ENCODE measurements at regions not wholly inside any gene's neighbourhood (a gene's known extent, or its start where the extent isn't known, plus 50 kb on each side); places are given as distances from the start of the nearest gene placed in this dataset.

DNA sequence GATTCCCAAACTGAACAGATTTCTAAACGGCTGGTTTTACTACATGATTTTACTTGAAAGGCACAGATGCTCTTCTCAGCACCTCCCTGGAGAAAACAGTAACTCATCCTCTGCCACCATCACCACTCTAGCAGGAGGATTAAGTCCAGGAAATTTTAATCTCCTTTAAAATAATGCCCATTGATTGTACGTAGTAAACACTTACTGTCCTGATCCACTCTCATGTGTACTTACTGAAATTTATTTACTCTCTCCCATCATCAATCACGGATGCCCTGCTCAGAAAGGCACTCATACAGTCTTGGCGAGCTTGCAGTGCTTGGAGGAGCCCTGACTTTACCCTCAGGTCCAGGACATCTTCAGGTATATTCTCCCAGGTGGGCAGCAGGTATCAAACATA is 239.8 kb upstream of the EGLN3 start:
- Mint-ChIP-seq H3K4me1 (no peaks in the 10 kb centered on the region), H3K4me3 (no peak overlapping the region), H3K36me3 (ENCODE audit: low read depth) (no peaks in the 10 kb centered on the region), H3K27ac (no peak overlapping the region), H3K9me3 (no peaks in the 10 kb centered on the region), H3K27me3 (no peaks in the 10 kb centered on the region)
- no peak for ATAC-seq (replicated peaks)

DNA sequence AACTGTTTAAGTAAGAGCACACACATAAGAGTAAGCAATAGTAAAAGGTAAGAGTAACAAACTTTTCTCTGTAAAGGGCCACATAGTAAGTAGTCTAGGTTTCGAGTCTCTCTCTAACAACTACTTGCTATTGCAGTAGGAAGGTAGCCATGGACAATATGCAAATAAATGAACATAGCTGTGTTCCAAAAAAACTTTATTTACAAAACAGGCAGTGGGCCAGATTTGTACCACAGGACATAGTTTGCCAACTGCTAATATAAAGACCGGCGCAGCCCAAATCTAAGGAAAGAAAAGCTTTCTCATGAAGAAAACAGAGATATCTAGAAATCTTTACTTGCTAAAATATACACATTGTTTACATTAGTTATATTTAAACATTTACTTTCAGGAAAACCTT is 239.0 kb upstream of the EGLN3 start:
- no peak overlapping the region for H3K27ac Mint-ChIP-seq
- no peaks in the 10 kb centered on the region for H3K27me3 Mint-ChIP-seq
- no peaks in the 10 kb centered on the region for H3K4me1 Mint-ChIP-seq
- no peaks in the 10 kb centered on the region for H3K9me3 Mint-ChIP-seq
- no peak overlapping the region for H3K4me3 Mint-ChIP-seq
- no peak for ATAC-seq (replicated peaks)
- H3K36me3 Mint-ChIP-seq (ENCODE audit: low read depth) = no peaks in the 10 kb centered on the region

DNA sequence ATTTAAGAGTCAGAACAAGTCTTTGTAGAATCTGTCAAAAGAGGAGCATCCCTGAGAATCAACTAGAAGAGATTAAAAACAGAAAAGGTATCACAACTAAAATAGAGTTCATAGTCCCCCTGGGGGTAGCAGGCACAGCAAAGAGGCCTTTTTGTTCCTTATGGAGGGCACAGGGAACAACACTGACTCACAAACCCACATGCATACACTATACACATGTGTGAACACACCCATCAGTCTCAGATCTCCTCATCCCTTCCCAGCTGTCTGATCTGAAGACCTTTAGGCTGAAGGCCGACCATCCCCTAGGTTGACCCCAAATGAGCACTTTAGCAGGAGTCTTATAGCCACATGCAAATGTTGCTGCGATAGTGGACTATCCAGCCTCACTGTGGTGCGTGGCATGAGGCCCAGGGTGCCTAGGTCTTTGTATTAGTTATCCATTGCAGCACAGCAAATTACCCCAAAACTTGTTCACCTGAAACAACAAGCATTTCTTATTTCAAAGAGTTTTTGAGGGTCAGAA is 236.7 kb upstream of the EGLN3 start:
- Mint-ChIP-seq H3K27me3 (no peaks in the 10 kb centered on the region), H3K36me3 (ENCODE audit: low read depth) (no peaks in the 10 kb centered on the region), H3K4me3 (no peak overlapping the region), H3K27ac (no peak overlapping the region), H3K4me1 (no peaks in the 10 kb centered on the region), H3K9me3 (no peaks in the 10 kb centered on the region)
- no peak for ATAC-seq (replicated peaks)

DNA sequence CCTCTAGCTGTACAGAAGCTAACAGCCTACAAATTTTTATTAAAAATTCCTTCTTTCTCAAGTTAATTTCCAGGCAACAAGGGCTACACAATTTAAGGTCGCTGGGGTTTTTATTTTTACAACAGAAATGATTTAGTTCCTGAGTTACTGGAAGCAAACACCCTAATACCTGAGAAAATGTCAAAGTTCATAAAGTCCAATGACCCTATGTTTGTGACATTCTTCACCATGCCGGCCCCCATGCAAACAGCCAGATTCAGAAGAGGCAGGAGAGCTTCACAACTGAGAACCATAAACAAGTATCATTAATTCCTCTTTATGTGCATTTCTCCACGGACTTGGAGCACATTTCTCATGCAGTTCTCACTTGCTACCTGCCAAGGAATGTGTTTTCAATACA is 236.2 kb upstream of the EGLN3 start:
- H3K36me3 Mint-ChIP-seq (ENCODE audit: low read depth) = no peaks in the 10 kb centered on the region
- H3K9me3 Mint-ChIP-seq = no peaks in the 10 kb centered on the region
- H3K27ac Mint-ChIP-seq = no peak overlapping the region
- H3K4me1 Mint-ChIP-seq = no peaks in the 10 kb centered on the region
- no peaks in the 10 kb centered on the region for H3K27me3 Mint-ChIP-seq
- ATAC-seq (replicated peaks) = no peak
- no peak overlapping the region for H3K4me3 Mint-ChIP-seq

DNA sequence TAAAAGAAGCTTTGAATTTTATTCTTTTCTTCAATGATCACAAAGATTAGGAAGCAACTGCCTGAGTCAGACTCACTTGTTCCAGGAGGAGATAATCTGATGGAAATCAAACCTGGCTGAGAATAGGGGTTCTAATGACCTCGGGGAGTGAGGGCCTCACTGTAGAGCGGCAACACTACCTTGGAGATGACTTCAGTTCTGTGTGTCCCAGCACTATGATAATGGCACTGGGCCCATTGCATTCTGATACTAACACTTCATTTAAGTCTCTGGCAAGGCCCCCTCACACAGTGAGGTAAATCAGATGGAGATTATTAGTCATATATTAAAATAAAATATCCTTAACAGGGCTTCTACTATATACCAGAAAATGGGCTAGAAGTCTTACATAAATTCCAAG is 233.3 kb upstream of the EGLN3 start:
- H3K27me3 Mint-ChIP-seq = no peaks in the 10 kb centered on the region
- no peaks in the 10 kb centered on the region for H3K36me3 Mint-ChIP-seq (ENCODE audit: low read depth)
- no peaks in the 10 kb centered on the region for H3K9me3 Mint-ChIP-seq
- no peak overlapping the region for H3K4me3 Mint-ChIP-seq
- ATAC-seq (replicated peaks) = no peak
- H3K4me1 Mint-ChIP-seq = no peaks in the 10 kb centered on the region
- H3K27ac Mint-ChIP-seq = no peak overlapping the region

DNA sequence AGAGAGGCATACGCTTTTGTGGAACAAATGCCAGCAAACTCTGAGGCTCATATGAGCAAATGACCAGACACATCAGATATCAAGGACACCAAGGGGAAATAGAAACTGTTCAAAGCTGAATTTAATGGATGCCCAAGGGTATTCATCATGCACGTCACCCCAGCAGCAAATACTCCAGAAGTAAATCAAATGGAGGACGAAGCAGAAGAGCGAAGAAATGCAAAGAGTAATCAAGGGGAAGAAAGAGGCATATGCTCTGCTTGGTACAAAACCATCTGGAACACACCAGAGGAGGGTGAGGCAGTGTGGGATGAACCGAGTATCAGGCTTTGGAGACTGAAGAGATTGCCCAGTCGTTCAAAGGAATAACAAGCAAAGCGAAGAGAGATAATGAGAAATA is 232.6 kb upstream of the EGLN3 start:
- H3K4me3 Mint-ChIP-seq = no peak overlapping the region
- no peak for ATAC-seq (replicated peaks)
- H3K9me3 Mint-ChIP-seq = no peaks in the 10 kb centered on the region
- no peak overlapping the region for H3K27ac Mint-ChIP-seq
- no peaks in the 10 kb centered on the region for H3K36me3 Mint-ChIP-seq (ENCODE audit: low read depth)
- H3K4me1 Mint-ChIP-seq = no peaks in the 10 kb centered on the region
- H3K27me3 Mint-ChIP-seq = no peaks in the 10 kb centered on the region

DNA sequence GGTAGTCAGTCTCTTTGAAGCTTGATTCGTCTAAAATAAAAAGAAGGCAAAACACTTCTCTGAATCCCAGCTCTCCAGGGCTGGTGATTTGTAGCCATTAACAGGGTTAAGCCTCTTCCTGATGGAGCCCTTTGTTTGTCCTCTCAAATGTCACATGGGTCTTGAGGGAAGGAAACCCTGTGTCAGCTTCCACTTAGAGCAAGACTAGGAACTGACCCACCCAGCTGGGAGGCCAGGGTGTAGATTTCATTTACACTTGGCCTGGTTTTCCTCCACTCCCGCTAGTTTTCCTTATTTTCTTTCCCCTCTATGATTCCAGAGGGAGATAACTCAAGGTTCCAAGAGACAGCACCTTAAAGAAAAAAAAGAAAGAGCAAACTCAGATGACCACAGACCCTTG is 230.5 kb upstream of the EGLN3 start:
- Mint-ChIP-seq H3K27me3 (no peaks in the 10 kb centered on the region), H3K9me3 (no peaks in the 10 kb centered on the region), H3K36me3 (ENCODE audit: low read depth) (no peaks in the 10 kb centered on the region), H3K27ac (no peak overlapping the region), H3K4me1 (no peaks in the 10 kb centered on the region), H3K4me3 (no peak overlapping the region)
- ATAC-seq (replicated peaks) = no peak

DNA sequence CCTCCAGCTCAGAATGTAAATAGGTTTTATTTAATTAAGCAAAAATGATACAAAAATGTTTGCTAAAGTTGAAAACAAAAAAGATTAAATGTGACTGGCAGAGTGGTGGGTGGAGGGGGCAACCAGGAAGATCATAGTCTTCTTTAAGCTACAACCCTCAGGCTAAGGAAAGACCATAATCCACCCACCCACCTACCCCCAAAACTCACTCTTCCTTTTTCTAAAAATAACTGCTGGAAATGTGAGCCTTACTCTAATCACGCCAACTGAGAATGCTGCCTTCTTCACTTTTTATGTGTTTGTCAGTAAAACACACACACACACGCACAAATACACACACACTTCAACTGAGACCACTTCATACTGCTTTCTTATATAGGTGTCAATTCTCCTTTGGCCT is 230.0 kb upstream of the EGLN3 start:
- H3K27ac Mint-ChIP-seq = no peak overlapping the region
- no peaks in the 10 kb centered on the region for H3K36me3 Mint-ChIP-seq (ENCODE audit: low read depth)
- no peaks in the 10 kb centered on the region for H3K27me3 Mint-ChIP-seq
- no peaks in the 10 kb centered on the region for H3K4me1 Mint-ChIP-seq
- no peak overlapping the region for H3K4me3 Mint-ChIP-seq
- no peak for ATAC-seq (replicated peaks)
- no peaks in the 10 kb centered on the region for H3K9me3 Mint-ChIP-seq

DNA sequence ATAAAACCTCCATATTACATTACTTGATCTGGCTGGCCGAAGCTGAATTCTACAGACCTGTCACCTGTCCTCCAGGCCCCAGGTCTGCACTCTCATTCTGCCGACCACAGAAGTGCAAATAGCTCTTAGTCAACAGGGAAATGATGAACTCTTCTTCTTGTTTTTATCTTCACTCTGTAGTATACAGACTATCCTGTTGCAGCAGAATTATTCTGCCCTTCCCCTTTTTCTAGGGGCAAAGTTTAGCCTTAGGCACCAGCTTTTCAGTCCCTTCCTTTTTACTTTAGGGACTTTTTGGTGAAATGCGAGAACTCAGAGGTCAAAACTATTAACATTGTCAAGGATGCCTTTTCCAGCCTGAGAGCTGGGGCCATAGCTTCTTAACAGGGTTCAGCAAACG is 229.6 kb upstream of the EGLN3 start:
- Mint-ChIP-seq H3K27ac (no peak overlapping the region), H3K27me3 (no peaks in the 10 kb centered on the region), H3K4me1 (no peaks in the 10 kb centered on the region), H3K36me3 (ENCODE audit: low read depth) (no peaks in the 10 kb centered on the region), H3K9me3 (no peaks in the 10 kb centered on the region), H3K4me3 (no peak overlapping the region)
- peak; percentile 68 for ATAC-seq (replicated peaks)

DNA sequence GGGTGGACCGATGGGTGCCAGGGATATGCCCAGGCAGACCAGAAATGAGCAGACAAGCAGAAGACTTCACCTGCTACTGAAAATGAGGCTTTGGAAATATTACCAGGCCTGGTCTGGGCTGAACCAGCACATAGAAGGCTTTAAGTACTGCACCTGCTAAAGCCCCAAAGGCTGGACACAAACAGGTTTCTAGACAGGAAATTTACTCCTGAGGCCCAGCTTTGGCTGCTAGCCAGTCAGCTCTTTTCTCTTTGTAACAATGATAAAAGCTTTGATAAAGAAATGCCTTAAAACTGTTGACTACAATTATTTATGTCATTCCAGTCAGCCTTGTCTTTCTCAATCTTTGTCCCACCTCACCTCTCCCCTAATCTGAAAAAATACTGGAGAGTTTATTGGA is 228.9 kb upstream of the EGLN3 start:
- no peaks in the 10 kb centered on the region for H3K36me3 Mint-ChIP-seq (ENCODE audit: low read depth)
- H3K27me3 Mint-ChIP-seq = no peaks in the 10 kb centered on the region
- no peak overlapping the region for H3K4me3 Mint-ChIP-seq
- no peak for ATAC-seq (replicated peaks)
- H3K4me1 Mint-ChIP-seq = no peaks in the 10 kb centered on the region
- H3K27ac Mint-ChIP-seq = no peak overlapping the region
- H3K9me3 Mint-ChIP-seq = no peaks in the 10 kb centered on the region

DNA sequence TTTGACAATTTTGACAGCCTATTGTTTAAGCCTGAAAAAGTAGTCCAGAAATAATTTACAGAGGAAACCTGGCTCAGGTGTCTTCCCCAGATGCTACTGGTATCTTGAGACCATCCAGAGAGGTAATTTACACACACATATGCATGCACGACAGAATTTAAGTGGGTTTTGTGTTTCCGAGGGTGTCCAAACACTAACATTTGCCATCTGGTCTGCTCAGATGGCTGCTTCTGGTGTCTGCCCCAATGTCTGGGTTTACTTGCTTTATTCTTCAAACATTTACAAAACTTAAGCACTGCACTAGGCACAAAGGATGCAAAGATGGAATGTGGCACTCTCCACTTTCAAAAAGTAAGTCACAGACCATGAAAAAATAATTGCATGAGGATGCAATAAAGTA is 226.6 kb upstream of the EGLN3 start:
- no peak overlapping the region for H3K4me3 Mint-ChIP-seq
- ATAC-seq (replicated peaks) = no peak
- H3K9me3 Mint-ChIP-seq = no peaks in the 10 kb centered on the region
- H3K4me1 Mint-ChIP-seq = no peaks in the 10 kb centered on the region
- H3K36me3 Mint-ChIP-seq (ENCODE audit: low read depth) = no peaks in the 10 kb centered on the region
- no peaks in the 10 kb centered on the region for H3K27me3 Mint-ChIP-seq
- H3K27ac Mint-ChIP-seq = no peak overlapping the region

DNA sequence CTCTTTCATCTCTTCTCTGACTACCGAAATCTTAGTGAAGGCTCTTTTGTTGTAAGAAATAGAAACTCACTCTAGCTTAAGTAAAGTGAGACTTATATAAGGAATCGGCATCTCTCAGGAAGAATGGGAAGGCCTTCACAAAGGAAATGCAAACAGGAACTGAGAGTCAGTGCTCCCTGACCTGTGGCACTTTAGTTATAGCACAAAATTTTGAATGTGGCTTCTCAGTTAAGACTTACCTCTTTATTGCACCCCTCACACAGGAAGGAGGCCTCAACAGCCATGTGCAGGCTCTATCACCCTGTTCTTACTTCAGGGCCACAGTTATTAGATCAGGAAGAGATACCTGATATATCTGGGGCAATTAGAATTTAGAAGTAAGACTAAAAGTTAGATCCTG is 224.7 kb upstream of the EGLN3 start:
- no peaks in the 10 kb centered on the region for H3K4me1 Mint-ChIP-seq
- H3K4me3 Mint-ChIP-seq = no peak overlapping the region
- no peak for ATAC-seq (replicated peaks)
- H3K27me3 Mint-ChIP-seq = no peaks in the 10 kb centered on the region
- H3K9me3 Mint-ChIP-seq = no peaks in the 10 kb centered on the region
- H3K36me3 Mint-ChIP-seq (ENCODE audit: low read depth) = no peaks in the 10 kb centered on the region
- no peak overlapping the region for H3K27ac Mint-ChIP-seq

DNA sequence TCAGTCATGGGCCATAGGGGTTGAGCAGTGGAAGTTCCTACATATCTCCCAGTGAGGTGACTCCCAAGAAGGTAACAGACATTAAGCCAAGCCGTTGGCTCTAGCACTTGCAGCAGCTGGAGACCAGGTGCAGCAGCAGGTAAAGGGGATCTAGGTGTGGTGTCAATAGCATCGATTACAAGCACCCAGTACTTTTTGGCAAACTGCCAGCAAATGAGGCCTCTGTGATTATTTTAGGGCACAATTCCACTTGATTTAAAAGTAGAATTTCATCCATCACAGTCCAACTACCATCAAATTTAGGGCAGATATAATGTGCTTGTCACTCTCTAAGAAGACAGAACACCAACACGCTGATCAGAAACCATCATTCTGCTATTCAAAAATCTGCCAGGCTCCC is 224.1 kb upstream of the EGLN3 start:
- H3K4me1 Mint-ChIP-seq = no peaks in the 10 kb centered on the region
- H3K27ac Mint-ChIP-seq = no peak overlapping the region
- H3K27me3 Mint-ChIP-seq = no peaks in the 10 kb centered on the region
- H3K4me3 Mint-ChIP-seq = no peak overlapping the region
- H3K9me3 Mint-ChIP-seq = no peaks in the 10 kb centered on the region
- ATAC-seq (replicated peaks) = no peak
- no peaks in the 10 kb centered on the region for H3K36me3 Mint-ChIP-seq (ENCODE audit: low read depth)

DNA sequence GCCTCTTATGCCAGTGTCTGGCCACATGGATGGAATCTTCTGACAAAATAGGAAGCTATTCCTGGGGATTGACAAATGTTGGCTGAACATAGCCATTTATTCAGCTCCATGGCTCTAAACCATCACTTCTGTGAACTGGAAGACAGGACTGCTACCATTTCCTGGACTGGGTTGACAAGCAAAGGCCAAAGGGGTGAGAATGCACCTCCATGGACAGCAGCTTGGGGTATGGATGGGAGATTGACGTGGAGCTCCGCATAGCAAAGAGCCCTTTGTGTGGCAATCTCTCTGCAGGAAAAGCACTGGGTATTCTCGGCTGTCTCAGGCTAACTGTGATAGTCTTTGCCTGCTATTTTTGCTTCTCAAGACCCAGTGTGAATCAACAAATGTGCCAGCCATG is 223.0 kb upstream of the EGLN3 start:
- no peaks in the 10 kb centered on the region for H3K27me3 Mint-ChIP-seq
- H3K9me3 Mint-ChIP-seq = no peaks in the 10 kb centered on the region
- no peaks in the 10 kb centered on the region for H3K4me1 Mint-ChIP-seq
- no peak overlapping the region for H3K27ac Mint-ChIP-seq
- H3K36me3 Mint-ChIP-seq (ENCODE audit: low read depth) = no peaks in the 10 kb centered on the region
- H3K4me3 Mint-ChIP-seq = no peak overlapping the region
- no peak for ATAC-seq (replicated peaks)

DNA sequence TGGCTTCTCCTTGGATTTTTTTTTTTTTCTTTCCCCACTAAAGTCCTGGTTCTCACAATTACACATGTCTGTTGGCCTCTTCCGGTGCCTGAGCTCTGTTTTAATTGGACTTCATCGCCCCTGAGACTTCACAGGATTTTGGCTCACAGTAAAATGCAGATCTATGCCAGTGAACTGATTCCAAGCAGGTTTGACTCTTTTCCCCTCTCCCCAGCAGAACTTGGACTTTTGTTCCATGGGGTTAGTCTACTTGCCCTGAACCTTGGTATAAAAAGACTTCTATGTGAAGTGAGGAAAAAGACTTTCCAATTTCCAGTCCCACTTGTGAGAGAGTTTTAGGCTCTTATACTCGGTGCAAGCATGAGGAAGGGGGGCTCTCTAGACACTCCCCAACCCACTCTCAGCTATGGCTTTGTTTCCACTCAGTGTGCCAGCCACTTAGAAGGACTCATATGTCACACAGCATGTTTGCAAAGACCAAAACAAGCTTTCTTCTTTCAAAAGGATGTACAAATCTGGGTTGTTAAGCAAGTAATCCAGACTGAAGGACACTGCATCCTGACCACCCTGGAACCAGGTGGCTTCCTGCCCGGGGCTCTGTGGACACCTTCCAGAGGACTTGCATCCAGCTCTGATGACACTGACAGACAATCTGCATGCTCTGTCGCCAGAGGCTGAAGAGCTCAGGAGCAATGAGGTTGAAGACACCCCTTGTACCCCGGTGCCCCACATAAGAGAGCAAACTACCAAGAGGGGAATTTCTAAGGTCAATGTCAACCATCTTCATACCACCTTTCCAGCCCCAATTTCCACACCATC is 221.9 kb upstream of the EGLN3 start:
- H3K9me3 Mint-ChIP-seq = no peaks in the 10 kb centered on the region
- peaks cover 5% of the 10 kb centered on the region for H3K4me1 Mint-ChIP-seq
- H3K36me3 Mint-ChIP-seq (ENCODE audit: low read depth) = no peaks in the 10 kb centered on the region
- ATAC-seq (replicated peaks) = no peak
- H3K4me3 Mint-ChIP-seq = no peak overlapping the region
- no peaks in the 10 kb centered on the region for H3K27me3 Mint-ChIP-seq
- H3K27ac Mint-ChIP-seq = no peak overlapping the region

DNA sequence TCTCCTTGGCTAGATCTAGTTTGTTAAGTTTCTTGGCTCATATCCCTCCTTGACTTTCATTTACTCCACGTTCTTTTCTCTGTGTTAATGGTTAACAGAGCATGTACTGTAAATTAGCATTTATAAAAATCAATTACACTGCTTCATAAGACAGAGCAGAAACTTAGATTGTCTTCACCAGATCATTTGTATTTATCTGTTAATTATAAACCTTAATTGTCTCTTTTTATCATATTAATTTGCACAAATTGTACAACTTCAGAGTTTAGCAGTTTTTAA is 221.2 kb upstream of the EGLN3 start:
- Mint-ChIP-seq H3K36me3 (ENCODE audit: low read depth) (no peaks in the 10 kb centered on the region), H3K27me3 (no peaks in the 10 kb centered on the region), H3K4me1 (peaks cover 5% of the 10 kb centered on the region), H3K4me3 (no peak overlapping the region), H3K9me3 (no peaks in the 10 kb centered on the region), H3K27ac (no peak overlapping the region)
- no peak for ATAC-seq (replicated peaks)
